Activated CD4-positive, CD25-positive, alpha-beta regulatory T cell treated with anti-CD3 and anti-CD28 coated beads, Interleukin-2, amount 50 U/mL, for 24 hours (primary cell): ENCODE measurements at regions not wholly inside any gene's neighbourhood (a gene's known extent, or its start where the extent isn't known, plus 50 kb on each side); places are given as distances from the start of the nearest gene placed in this dataset.

Experiments used
- ATAC-seq, 2 donors: fragments of 150-1000 bp; cut with Tn5 transposase; one replicate each; pipeline ENCODE4 v1.10.0; 2021; ENCODE audit warnings: mild to moderate bottlenecking in 1 of 2, moderate library complexity in 1 of 2

DNA sequence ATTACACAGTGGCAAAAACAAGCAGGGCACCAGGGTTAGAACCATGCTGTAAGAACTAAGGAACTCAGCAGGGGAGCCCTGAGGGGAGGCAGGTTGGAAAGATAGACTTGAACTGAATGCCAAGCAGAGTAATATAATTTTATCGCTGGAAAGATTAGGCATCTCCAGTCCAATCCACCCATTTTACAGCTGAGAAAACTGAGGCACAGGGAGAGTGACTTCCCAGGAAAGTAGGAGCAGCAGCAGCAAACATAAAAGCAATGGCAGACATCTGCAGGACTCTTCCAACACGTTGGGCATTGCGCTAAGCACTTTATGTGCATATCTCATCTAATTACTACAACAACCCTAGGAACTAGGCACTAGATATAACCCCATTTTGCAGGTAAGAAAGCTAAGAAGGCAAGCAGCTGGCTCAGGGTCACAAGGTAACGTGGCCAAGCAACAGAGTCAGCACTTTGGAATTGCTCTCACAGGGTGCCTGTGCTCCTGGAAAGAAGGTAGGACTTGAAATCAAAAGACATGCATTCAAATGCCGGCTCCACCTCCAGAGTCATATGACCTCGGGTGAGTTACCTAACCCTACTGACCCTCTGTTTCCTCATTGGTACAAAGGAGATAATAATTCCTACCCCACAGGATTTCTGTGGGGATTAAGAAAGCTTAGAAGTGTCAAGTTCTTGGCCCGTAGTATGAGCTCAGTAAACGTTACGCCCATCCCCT lies 215.3 kb downstream of the BARX2 start:
- ATAC-seq: no peak

DNA sequence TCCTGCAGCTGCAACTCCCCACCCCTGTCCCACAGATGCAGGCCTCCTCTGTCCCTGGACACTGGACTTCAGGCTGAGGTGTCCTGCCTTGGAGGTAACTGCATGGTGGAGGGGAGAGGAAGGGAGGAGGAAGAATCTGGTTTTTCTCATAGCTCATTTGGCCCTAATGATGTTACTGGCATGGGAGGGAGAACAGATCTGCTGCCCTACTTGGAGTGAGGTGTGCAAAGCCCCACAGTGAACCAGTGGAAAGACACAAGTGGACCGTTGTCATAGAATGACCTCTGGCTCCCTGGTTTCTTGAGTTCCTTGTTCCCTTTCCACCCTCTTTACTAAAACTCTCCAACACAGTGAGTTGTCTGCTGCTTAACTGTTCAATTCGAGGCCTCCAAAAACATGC lies 215.9 kb downstream of the BARX2 start:
- ATAC-seq: no peak

DNA sequence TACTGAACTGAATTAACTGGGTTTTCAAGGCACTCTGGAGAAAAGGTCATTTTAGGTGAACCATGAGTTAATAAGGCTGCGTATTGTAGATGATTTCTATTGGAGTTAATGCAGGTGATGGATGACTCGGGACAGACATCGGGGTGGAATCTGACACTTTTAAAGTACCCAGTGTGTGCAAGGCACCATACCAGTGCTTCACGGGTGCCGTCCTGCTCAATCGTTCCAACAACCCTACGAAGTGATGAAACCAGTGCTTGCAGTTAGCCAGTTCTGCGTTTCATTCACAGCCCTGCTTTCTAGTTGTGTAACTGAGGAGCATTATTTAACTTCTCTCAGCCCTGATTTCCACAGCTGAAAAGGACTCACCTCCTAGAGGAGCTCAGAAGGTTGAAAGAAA lies 216.5 kb downstream of the BARX2 start:
- ATAC-seq: no peak

DNA sequence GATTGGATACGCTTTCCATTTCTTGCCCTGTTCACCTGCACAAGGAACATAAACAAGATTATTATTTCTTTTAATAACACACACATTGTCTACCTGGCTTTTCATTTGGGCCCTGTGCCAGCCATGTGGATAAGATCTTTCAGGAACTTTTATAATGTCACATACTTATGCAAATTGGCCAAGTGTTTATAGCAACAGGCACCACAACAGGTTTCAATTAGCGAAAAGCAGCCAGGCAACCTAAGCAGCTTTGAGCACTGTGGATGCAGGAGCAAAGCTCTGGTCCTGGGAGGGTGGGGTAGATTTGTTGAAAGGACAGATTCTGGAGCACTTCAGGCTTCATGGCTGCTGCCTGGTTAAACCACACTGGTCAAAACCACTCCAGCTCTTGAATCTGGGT lies 217.4 kb downstream of the BARX2 start:
- ATAC-seq: no peak

DNA sequence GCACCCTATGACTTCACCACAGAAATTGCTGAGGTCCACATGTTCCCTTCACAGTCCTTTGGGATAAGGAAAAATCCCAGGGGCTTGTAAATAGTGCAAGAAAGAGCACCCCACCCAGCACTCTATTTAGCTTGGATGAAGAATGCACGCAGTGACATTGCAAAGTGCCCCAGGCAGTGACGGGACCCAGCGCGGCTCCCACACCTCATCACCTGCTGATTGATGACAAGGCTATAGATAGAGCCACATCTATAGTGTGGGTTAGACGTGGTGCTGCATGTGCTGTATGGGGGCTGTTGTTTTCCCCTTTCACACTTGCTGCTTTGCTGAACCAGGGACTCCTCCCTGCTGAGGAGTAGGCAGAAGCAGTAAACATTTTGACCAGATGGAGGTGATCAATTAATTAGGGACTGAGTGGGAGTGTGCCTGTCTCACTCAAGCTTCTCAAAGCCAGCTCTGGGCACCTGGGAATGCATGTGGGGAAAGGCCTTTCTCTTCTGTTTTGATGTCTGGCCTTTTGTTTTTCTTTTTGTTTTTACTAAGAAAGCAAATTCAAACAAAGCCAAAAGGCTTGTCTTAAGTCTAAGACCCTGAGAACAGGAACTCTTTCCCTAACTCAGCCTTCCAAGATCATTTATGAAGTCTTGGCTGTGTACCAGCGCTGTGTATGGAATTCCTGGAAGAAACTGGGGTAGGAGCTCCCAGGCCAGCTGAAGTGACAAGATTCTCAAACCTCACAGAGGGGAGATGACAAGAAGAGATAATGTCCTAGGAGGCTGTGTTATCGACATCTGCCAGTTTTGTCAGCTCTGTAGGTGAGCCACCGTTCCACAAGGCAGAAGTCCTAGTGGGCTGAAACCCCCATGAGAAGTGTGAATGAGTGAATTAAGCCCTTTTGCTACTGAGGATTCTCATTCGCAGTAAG lies 219.7 kb downstream of the BARX2 start:
- ATAC-seq: no peak

DNA sequence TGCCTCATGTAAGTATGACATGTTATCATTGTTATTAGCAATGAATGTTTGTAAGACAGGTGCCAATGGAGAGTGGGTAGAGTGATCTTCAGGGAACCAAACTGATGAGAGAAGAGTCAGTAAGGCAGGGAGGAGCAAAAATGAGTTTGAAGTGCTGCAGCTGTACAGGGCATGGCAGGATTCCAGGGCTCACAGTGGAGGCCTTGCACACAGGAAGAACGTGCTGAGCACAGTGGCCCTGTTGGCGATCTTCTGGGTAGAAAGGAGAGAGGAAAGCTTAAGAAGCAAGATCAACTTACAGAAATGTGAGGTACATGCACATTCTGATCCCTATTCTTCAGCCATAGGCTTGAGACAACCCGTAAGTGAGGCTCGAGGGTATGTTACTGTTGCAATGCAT lies 219.3 kb upstream of the TMEM45B start:
- no peak for ATAC-seq

DNA sequence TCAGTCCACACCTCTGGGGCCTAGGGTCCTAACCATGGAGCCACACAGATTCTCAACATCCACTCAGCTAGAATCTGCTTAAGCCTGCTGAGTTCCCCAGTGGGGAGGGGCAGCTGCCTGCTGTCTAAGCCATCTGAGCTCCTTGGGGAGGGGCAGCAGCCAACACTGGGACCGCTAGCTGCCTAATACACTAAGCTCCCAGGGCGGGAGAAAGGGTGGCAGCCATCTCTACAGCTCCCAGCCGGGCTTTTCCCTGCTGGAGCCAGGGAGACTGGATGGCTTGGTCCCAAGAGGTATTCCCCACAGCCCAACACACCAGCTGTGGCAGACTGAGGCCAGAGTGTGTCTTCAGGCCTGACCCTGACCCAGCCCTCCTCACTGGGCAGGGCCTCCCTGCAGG lies 217.3 kb upstream of the TMEM45B start:
- no peak for ATAC-seq

DNA sequence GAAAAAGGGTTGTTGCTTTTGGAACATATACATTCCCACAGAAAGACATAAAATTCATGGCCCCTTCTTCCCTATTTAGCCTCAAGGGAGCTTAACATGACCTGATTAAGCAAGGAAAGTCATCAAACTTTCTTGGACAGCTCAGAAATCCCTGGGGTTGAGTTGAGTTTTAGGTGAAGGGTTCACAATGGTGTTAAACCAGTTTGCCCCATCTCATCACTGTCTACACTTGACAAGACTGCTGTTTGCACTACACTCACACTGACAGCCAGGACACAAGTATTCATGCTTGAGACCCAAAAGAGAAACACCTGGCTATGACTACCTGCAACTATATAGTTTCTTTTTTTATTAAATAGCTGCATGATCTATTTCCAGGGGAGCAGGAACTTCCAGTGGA lies 209.8 kb upstream of the TMEM45B start:
- ATAC-seq: no peak

DNA sequence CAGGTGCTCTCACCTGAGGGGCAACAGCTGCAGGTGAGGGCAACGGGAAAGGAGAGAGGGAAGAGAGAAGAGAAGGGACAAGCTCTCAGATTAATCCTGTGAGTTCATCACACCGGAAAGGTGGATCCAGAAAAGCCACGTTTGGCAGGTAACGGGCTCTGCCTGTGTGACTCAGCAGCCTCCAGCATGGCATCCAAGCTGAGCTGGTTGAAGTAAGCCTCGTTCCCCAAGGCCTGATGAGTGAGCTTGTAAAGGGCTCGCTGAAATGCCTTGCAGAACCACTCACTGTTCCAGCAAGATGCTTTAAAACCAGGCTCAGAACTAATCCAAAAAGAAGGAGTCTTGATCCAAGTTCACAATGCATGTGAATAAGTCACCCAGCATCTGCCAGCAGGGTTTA lies 206.9 kb upstream of the TMEM45B start:
- no peak for ATAC-seq

DNA sequence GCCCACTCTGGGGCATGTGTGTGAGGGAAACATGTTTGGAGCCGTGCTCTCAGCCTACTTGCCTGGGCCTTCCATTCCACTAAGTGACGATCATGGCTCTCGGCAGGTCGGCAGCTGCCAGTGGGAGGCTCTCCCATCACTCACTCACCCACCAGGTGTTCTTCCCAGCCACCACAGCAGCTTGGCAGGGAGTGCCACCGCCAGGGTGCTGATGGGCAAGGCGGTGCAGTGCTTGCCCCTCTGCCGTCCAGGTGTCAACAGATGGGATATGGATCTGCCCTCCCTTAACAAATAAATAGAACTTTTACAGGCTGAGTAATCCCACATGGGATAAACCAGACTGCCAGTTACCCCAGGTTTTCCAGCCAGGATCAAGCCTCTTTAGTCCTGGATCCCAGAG lies 205.5 kb upstream of the TMEM45B start:
- ATAC-seq: no peak

DNA sequence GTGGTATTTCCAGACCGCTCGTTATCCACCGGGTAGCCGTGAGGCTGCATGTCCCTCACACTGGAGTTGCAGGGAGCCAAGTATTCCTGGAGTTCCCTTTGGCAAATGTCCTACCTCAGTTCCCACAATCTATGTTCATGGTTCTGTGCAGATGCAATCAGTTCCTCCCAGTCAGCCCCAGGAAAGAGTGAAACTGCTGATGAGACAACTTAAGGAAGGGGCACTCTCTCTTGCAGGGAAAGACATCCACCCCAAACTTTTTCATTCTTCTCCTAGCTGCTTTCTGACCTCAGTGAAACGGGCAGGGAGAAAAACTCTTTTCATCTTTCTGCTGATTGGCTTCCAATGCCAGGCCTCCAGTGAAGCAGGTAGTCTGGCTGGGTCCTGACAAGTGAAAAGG lies 205.1 kb upstream of the TMEM45B start:
- no peak for ATAC-seq

DNA sequence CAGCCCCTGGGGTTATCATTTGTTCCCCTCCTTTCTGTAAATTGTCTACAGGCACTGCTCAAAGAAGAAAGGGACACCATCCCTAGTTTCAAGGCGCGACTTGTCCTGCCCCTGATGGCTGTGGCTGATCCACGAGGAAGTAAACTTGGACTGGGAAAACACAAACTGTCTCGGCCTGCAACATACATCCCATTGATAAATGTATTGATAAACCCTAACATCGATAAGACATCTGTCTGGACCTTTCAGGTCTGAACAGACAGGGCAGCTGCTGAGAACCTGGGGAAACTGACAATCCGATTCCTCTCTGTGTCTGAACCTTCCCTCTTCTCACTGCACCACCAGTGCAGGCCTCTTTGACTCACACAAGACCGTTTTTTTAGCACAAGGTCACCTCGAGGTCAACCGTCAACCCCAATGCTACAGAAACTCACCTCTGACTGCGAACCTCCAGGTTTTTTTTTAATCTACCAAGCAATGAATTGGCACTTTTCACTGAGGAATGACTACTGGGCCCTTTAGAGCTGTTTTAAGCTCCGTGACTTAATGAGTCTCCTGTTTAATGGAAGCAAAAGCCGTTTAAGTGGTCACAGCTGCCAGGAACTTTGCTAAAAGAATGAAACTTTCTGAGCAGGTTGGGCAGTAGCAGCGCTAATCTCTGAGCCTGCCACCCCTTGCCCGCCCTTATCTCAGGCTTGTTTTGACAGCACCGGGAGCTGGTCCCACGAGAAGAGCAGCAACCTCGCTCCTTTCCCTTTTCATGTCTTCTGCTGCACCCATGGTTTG lies 203.8 kb upstream of the TMEM45B start:
- no peak for ATAC-seq

DNA sequence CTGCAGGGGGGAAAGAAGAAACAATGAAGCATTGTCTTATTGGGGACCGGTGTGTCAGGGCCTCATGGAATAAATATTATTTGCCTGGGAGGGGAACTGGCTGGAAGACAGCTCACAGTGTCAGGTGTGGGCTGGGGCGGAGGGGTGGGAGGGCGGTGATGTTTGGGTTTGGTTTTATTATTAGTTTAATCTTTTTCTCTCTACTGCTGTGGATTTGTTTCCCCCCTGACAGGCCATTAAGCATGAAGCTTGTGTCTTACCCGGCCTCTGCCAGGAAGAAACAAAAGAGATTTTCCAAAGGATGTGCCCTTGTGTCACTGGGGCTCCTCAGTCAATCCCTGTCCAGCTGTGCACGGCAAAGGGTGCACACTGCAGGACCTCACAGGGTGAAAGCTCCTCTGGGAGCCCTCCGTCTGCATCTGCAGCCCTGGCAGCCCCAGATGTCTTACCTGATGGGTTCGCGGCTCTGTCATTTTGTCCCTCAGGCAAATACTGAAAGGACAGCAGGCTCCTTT lies 203.1 kb upstream of the TMEM45B start:
- no peak for ATAC-seq

DNA sequence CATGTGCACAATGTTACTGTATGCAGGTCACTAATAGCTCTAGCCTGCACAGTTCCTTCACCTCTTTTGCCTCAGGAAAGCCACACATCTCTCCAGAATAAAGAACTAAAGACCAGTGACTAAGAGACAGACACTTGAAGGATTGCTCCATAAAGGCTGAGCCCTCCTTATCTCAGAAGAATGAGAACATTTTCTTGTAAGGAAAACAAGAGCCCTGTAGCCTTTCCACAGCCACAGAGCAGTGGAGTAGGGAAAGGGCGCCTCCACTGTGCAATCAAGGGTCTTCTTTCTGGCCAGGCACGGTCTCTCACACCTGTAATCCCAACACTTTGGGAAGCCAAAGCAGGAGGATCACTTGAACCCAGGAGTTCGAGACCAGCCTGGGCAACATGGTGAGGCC lies 202.6 kb upstream of the TMEM45B start:
- no peak for ATAC-seq

DNA sequence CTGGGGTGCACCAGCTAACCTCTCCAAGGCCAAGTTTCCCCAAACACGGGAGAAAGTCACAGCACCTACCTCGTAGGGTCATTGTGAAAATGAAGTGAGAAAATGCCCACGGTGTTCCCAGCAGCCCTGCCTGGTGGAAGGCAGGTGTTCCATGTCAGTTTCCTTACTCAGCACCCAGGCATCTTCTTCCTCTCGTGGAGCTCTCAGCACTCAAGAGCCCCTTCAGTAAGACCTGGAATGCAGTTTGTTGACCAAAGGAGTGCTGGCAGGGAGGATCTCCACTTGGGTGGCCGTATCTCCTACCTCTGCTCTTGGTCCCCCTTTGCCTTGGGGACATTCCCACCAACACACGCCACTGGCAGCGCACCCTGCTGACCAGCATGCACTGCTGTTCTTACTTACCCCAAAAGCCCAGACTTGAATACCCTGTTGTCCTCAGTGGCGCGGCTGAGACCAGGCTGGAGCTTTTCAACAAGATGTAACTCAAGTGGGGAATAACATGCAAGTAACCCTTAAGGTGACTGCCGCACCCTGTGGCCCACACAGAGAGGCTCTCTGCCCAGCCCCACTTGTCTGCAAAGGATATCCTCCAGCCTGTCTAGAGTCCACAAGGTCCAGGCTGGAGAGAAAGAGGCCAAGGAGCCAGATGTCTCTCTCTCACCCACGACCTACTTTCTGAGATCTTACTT lies 201.2 kb upstream of the TMEM45B start:
- no peak for ATAC-seq

DNA sequence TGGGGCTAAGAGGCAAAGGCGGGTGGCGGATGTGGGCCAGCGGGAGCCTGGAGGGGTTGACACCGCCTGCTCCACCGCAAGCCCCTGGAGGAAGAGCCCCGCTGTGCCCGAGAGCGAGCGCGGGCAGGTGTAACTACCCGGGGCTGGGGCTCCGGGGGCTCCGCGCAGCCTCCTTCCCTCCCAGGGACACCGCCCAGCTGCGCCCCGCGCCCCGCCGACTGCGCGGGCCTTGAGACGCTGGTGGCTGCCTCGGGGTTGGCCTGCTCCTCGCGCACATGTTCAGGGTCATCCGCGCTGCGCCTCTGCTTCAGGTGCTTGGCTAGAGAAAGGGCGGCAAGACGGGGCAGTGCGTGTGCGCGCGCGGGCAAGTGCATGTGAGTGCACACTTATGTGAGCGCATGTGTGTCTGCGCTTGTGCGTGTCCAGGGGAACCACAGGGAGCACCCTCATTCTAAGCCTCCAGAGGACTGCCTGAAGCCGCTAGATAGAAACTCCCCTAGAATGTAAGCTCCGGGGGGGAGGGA lies 197.5 kb upstream of the TMEM45B start:
- no peak for ATAC-seq

DNA sequence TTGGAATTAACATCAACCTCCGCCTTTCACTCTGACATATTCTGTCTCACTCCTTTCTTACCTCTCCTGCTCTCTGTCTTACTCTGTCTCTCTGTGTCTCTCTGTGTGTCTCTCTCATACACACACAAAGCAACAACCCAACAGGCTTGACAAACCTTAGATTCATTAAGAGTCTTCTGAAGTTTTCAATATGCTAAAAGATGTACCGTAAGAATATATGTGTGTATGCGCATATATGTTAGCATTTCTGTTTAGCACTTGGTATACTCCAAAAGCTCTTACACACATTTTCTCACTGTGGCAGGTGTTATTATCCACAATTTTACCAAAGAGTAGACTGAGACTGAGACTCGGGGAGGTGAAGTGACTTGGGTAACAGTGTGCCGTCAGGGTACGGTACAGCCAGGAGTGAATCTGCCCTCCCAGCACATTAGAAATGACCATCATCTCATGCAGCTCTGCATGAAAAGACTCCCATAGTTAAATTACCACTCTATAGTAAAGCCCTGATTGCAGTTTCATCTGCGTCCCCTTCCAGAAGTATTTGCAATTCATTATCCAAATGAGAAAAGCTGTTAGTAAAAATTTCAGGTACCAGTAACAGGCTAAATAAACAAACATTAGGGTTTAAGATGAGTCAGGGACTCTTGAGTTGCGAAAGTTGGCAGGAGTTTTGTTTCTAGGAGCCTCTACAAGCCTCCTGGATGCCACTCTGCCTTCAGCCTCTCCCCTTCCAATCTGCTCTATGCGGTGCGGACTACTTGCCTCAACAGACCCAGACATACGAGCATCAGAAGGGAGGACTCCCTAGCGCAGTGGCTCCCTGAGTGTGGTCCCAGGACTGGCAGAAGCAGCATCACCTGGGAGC lies 195.2 kb upstream of the TMEM45B start:
- no peak for ATAC-seq

DNA sequence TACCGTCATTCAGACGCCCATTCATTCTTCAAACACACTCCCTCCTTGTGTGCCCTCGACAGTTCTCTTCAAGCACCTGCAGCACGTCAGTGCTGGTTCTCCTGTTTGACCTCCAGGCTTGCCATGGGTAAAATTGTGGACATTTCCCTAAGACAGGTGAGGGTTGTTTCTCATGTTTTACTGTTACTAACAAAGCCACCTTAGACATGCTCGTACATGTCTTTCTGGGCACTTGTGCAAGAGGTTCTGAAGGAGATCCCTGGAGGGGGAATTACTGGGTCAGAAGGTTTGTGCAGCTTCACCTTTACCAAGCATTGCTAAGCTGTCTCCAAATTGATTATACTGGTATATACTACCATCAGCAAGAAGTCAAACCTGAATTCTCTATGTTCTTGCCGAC lies 189.7 kb upstream of the TMEM45B start:
- ATAC-seq: no peak

DNA sequence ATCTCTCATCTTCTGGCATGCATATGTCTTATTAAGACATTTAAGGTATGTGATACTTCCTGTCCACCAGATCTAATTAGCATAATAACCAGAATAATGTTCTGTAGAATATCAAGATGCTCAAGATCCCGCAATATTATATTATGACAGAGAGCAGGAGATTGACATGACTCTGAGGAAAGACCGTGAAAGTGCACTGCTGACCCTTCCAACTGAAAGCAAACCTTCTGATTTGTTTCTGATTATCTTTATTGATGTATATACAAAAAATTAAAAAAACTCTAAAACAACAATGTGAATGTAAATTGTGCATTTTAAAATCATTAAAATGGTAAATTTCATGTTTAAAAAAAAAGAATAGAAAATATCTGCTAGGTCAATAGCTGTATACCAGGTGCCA lies 184.4 kb upstream of the TMEM45B start:
- no peak for ATAC-seq

DNA sequence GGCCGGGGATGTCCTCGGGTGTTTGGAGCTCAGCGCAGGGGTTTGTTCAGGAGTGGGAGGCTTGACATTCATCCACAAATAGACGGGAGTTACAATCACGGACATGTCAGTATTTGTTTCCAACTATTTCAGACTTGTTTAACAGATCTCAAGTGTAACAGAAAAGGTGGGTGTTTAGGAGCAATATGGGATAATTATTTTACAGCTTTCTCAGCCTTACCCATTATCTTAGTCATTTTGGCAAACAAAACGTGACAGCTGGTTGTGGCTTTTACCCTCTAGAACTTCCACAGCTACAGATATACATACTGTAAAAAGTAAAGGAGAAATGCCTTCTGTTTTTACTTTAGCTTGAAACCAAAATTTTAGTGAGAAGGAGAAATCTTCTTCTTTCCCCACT lies 178.7 kb upstream of the TMEM45B start:
- no peak for ATAC-seq

DNA sequence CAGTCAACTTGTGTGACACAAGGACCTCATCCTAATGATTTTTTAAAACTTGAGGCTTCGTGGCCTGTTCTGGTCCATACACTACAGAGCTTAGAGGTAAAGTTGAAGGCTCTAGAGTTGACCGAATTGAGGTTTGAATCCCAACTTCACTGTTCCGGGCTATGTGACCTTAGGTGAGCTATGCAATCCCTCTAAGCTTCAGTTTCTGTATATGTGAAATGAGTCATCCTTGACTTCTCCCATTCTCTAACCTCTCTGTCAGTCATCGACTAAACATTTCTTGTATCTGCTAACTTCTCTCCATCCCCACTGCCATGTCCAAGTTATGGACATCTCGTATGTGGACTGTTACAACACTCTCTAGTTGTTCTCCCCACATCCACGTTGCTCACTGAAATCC lies 178.2 kb upstream of the TMEM45B start:
- ATAC-seq: no peak
